SK-N-SH treated with all-trans-retinoic acid at 6 μM for 48 hours (cell line): ENCODE measurements at regions not wholly inside any gene's neighbourhood (a gene's known extent, or its start where the extent isn't known, plus 50 kb on each side); places are given as distances from the start of the nearest gene placed in this dataset.

Experiments
- ATAC-seq: fragments of 200-7000 bp; cut with Tn5 transposase; 3 replicates; pipeline ENCODE4 v1.9.1; 2020; ENCODE audit warnings: mild to moderate bottlenecking, moderate library complexity
- ARNTL ChIP-seq: fragments of 450-650 bp; formaldehyde crosslinking; IDR thresholded peaks from 2 replicates; pipeline ENCODE4 v1.5.0; 2020; ENCODE audit warnings: low read depth, mild to moderate bottlenecking, moderate library complexity, borderline replicate concordance
- BACH2 ChIP-seq: fragments of 250-450 bp; sonication (Bioruptor Pico); IDR thresholded peaks from 2 replicates; pipeline ENCODE4 v1.9.0; 2021; ENCODE audit warnings: mild to moderate bottlenecking, borderline replicate concordance
- CSDC2 ChIP-seq: fragments of 250-450 bp; sonication (Bioruptor Pico); IDR thresholded peaks from 2 replicates; pipeline ENCODE4 v1.5.0; 2020; ENCODE audit warnings: mild to moderate bottlenecking, moderate library complexity
- ESRRG ChIP-seq: fragments of 250-450 bp; sonication (Bioruptor Pico); IDR thresholded peaks from 2 replicates; pipeline ENCODE4 v1.6.1; 2021; ENCODE audit warnings: mild to moderate bottlenecking
- ISL1 ChIP-seq: fragments of 250-450 bp; sonication (Bioruptor Pico); IDR thresholded peaks from 2 replicates; pipeline ENCODE4 v2.1.2; 2022; ENCODE audit warnings: mild to moderate bottlenecking, moderate library complexity
- OSR1 ChIP-seq: fragments of 250-450 bp; sonication (Bioruptor Pico); IDR thresholded peaks from 2 replicates; pipeline ENCODE4 v1.8.0; 2022; ENCODE audit warnings: moderate library complexity, mild to moderate bottlenecking, inconsistent platforms
- PPARA ChIP-seq: fragments of 250-450 bp; sonication (Bioruptor Pico); IDR thresholded peaks from 2 replicates; pipeline ENCODE4 v1.5.0; 2020; ENCODE audit warnings: mild to moderate bottlenecking, borderline replicate concordance
- SNAI2 ChIP-seq: fragments of 250-450 bp; sonication (Bioruptor Pico); IDR thresholded peaks from 2 replicates; pipeline ENCODE4 v1.5.0; 2020; ENCODE audit warnings: mild to moderate bottlenecking, moderate library complexity
- TOX ChIP-seq: fragments of 250-450 bp; sonication (Bioruptor Pico); IDR thresholded peaks from 2 replicates; pipeline ENCODE4 v1.8.0; 2021; ENCODE audit warnings: mild to moderate bottlenecking, moderate library complexity, borderline replicate concordance
- ZFP3 ChIP-seq: fragments of 250-450 bp; sonication (Bioruptor Pico); IDR thresholded peaks from 2 replicates; pipeline ENCODE4 v1.5.0; 2020; ENCODE audit warnings: mild to moderate bottlenecking, moderate library complexity
- ZFP30 ChIP-seq: fragments of 450-650 bp; formaldehyde crosslinking; IDR thresholded peaks from 2 replicates; pipeline ENCODE4 v1.5.0; 2022; ENCODE audit warnings: mild to moderate bottlenecking, moderate library complexity
- ZNF565 ChIP-seq: fragments of 450-650 bp; formaldehyde crosslinking; conservative IDR thresholded peaks from 2 replicates; pipeline ENCODE4 v1.5.0; 2020; ENCODE audit warnings: low read depth, mild to moderate bottlenecking, moderate library complexity
- ZNF70 ChIP-seq: fragments of 450-650 bp; formaldehyde crosslinking; IDR thresholded peaks from 2 replicates; pipeline ENCODE4 v1.5.0; 2020; ENCODE audit warnings: mild to moderate bottlenecking, moderate library complexity
- ZNF8 ChIP-seq: fragments of 450-650 bp; formaldehyde crosslinking; IDR thresholded peaks from 2 replicates; pipeline ENCODE4 v1.5.0; 2020; ENCODE audit warnings: mild to moderate bottlenecking, moderate library complexity
- TF ChIP-seq, protein P1 (sequence below): fragments of 250-450 bp; sonication (Bioruptor Pico); IDR thresholded peaks from 2 replicates; pipeline ENCODE4 v1.5.0; 2020; ENCODE audit warnings: mild to moderate bottlenecking, moderate library complexity
- TF ChIP-seq, protein P2 (sequence below): fragments of 250-450 bp; sonication (Bioruptor Pico); IDR thresholded peaks from 2 replicates; pipeline ENCODE4 v1.8.0; 2021; ENCODE audit warnings: low read depth, mild to moderate bottlenecking, moderate library complexity, borderline replicate concordance
- TF ChIP-seq, protein P3 (sequence below): fragments of 250-450 bp; sonication (Bioruptor Pico); IDR thresholded peaks from 2 replicates; pipeline ENCODE4 v1.5.1; 2021; ENCODE audit warnings: mild to moderate bottlenecking, moderate library complexity
- TF ChIP-seq, protein P4 (sequence below): fragments of 250-450 bp; sonication (Bioruptor Pico); IDR thresholded peaks from 2 replicates; pipeline ENCODE4 v1.8.0; 2020; ENCODE audit warnings: mild to moderate bottlenecking, moderate library complexity, borderline replicate concordance
- TF ChIP-seq, protein P5 (sequence below): fragments of 250-450 bp; sonication (Bioruptor Pico); IDR thresholded peaks from 2 replicates; pipeline ENCODE4 v1.5.1; 2020; ENCODE audit warnings: low read depth, mild to moderate bottlenecking, moderate library complexity

DNA sequence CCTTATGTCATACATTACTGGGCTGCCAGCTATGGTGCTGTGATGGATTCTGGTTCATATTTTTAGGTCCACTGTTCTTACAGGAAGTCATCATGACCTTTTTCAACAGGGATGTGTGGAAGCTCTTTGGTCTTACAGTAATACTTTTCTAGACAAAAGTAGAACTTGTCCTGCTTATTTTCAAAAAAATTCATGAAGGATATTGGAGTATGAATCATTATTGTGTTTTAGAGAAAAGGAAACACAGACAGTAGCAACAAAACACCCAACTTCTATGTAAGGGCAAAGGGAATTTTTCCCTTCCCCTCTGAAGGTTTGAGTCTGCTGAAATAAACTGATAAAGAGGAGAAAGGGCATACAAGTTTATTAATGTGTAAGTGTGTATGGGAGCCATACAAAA, 54.7 kb upstream of the FAM9C start (continued):
- TF ChIP-seq, protein P1, sequence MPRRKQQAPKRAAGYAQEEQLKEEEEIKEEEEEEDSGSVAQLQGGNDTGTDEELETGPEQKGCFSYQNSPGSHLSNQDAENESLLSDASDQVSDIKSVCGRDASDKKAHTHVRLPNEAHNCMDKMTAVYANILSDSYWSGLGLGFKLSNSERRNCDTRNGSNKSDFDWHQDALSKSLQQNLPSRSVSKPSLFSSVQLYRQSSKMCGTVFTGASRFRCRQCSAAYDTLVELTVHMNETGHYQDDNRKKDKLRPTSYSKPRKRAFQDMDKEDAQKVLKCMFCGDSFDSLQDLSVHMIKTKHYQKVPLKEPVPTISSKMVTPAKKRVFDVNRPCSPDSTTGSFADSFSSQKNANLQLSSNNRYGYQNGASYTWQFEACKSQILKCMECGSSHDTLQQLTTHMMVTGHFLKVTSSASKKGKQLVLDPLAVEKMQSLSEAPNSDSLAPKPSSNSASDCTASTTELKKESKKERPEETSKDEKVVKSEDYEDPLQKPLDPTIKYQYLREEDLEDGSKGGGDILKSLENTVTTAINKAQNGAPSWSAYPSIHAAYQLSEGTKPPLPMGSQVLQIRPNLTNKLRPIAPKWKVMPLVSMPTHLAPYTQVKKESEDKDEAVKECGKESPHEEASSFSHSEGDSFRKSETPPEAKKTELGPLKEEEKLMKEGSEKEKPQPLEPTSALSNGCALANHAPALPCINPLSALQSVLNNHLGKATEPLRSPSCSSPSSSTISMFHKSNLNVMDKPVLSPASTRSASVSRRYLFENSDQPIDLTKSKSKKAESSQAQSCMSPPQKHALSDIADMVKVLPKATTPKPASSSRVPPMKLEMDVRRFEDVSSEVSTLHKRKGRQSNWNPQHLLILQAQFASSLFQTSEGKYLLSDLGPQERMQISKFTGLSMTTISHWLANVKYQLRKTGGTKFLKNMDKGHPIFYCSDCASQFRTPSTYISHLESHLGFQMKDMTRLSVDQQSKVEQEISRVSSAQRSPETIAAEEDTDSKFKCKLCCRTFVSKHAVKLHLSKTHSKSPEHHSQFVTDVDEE (CRISPR knock-in tag), result no peak
- TF ChIP-seq, protein P2, sequence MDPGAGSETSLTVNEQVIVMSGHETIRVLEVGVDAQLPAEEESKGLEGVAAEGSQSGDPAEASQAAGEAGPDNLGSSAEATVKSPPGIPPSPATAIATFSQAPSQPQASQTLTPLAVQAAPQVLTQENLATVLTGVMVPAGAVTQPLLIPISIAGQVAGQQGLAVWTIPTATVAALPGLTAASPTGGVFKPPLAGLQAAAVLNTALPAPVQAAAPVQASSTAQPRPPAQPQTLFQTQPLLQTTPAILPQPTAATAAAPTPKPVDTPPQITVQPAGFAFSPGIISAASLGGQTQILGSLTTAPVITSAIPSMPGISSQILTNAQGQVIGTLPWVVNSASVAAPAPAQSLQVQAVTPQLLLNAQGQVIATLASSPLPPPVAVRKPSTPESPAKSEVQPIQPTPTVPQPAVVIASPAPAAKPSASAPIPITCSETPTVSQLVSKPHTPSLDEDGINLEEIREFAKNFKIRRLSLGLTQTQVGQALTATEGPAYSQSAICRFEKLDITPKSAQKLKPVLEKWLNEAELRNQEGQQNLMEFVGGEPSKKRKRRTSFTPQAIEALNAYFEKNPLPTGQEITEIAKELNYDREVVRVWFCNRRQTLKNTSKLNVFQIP (CRISPR knock-in tag), result no peak

DNA sequence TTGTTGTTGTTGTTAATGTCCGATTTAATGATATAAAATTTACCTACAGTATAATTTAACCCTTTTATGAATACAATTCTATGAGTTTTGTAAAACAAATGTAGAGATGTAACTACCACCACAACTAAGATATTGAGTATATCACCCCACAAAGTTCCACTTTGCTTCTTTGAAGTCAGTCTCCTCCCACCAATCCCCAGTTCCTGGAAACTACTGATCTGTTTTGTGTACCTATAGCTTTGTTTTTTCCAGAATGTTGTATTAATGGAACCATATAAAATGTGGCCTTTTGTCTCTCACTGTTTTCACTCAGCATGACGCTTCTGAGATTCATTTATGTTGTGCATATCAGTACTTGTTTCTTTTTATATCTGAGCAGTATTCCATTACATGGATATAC, 52.3 kb upstream of the FAM9C start:
- no peak for ATAC-seq
- TF ChIP-seq CSDC2 (no peak), ZNF70 (CRISPR knock-in tag) (no peak), ZFP3 (CRISPR knock-in tag) (no peak), ZFP30 (CRISPR knock-in tag) (no peak), TOX (CRISPR knock-in tag) (no peak)
- TF ChIP-seq, protein P1 (CRISPR knock-in tag), result no peak
- TF ChIP-seq, protein P2 (CRISPR knock-in tag), result no peak
- TF ChIP-seq, protein P3, sequence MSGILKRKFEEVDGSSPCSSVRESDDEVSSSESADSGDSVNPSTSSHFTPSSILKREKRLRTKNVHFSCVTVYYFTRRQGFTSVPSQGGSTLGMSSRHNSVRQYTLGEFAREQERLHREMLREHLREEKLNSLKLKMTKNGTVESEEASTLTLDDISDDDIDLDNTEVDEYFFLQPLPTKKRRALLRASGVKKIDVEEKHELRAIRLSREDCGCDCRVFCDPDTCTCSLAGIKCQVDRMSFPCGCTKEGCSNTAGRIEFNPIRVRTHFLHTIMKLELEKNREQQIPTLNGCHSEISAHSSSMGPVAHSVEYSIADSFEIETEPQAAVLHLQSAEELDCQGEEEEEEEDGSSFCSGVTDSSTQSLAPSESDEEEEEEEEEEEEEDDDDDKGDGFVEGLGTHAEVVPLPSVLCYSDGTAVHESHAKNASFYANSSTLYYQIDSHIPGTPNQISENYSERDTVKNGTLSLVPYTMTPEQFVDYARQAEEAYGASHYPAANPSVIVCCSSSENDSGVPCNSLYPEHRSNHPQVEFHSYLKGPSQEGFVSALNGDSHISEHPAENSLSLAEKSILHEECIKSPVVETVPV, result no peak

DNA sequence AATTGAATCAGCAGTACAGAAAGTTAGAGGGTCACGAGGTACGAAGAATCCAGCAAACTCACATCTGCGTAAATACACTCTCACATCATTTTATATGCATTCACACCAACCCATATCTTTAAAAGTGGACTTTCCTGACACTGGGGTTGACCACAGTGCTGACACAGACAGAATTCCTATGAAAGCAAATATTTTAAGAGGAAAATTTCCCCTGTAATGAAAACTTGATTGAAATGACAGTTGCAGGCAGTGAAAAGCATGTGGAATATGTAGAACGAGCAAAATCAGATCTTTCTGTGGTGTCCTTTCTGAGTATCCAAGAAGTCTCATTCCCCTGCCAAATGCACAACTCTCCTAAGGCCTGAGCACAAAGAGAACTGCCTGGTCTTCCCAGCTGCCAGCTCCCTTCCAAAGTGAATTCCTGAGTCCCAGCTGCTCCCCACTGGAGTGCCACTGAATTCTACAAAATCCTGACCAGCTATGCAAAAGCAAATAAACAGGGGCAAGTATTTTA, 50.5 kb upstream of the FAM9C start:
- TF ChIP-seq ZFP3 (CRISPR knock-in tag), result no peak
- TF ChIP-seq ZNF70 (CRISPR knock-in tag), result no peak
- no peak for TF ChIP-seq ARNTL (CRISPR knock-in tag)
- TF ChIP-seq ZFP30 (CRISPR knock-in tag), result no peak
- no peak for TF ChIP-seq SNAI2 (CRISPR knock-in tag)
- TF ChIP-seq ZNF565, result no peak
- no peak for TF ChIP-seq CSDC2
- no peak for TF ChIP-seq OSR1 (CRISPR knock-in tag)
- no peak for TF ChIP-seq PPARA (CRISPR knock-in tag)
- no peak for TF ChIP-seq ESRRG (CRISPR knock-in tag)
- TF ChIP-seq, protein P1 (CRISPR knock-in tag), result no peak
- TF ChIP-seq TOX (CRISPR knock-in tag), result no peak
- TF ChIP-seq ISL1, result no peak
- TF ChIP-seq ZNF8 (CRISPR knock-in tag), result no peak
- TF ChIP-seq BACH2, result no peak
- TF ChIP-seq, protein P4, sequence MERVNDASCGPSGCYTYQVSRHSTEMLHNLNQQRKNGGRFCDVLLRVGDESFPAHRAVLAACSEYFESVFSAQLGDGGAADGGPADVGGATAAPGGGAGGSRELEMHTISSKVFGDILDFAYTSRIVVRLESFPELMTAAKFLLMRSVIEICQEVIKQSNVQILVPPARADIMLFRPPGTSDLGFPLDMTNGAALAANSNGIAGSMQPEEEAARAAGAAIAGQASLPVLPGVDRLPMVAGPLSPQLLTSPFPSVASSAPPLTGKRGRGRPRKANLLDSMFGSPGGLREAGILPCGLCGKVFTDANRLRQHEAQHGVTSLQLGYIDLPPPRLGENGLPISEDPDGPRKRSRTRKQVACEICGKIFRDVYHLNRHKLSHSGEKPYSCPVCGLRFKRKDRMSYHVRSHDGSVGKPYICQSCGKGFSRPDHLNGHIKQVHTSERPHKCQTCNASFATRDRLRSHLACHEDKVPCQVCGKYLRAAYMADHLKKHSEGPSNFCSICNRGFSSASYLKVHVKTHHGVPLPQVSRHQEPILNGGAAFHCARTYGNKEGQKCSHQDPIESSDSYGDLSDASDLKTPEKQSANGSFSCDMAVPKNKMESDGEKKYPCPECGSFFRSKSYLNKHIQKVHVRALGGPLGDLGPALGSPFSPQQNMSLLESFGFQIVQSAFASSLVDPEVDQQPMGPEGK, result no peak
- TF ChIP-seq, protein P5, sequence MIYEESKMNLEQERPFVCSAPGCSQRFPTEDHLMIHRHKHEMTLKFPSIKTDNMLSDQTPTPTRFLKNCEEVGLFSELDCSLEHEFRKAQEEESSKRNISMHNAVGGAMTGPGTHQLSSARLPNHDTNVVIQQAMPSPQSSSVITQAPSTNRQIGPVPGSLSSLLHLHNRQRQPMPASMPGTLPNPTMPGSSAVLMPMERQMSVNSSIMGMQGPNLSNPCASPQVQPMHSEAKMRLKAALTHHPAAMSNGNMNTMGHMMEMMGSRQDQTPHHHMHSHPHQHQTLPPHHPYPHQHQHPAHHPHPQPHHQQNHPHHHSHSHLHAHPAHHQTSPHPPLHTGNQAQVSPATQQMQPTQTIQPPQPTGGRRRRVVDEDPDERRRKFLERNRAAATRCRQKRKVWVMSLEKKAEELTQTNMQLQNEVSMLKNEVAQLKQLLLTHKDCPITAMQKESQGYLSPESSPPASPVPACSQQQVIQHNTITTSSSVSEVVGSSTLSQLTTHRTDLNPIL (CRISPR knock-in tag), result no peak
- ATAC-seq, result peak; percentile 72
